Activated naive CD4-positive, alpha-beta T cell treated with anti-CD3 and anti-CD28 coated beads, Interleukin-2, amount 50 U/mL, for 72 hours (primary cell): ENCODE measurements at regions not wholly inside any gene's neighbourhood (a gene's known extent, or its start where the extent isn't known, plus 50 kb on each side); places are given as distances from the start of the nearest gene placed in this dataset.

ENCODE experiments used
- ATAC-seq, 2 donors: fragments of 150-1000 bp; cut with Tn5 transposase; 2 replicates each; pipeline ENCODE4 v1.10.0; 2021; ENCODE audit warnings: mild to moderate bottlenecking in 2 of 2, moderate library complexity in 2 of 2
- DNase-seq, 2 donors: peaks; one replicate each; pipeline ENCODE4 v3.0.0; 2021 to 2022; ENCODE audit warnings: low spot score in 2 of 2
- H3K27ac Mint-ChIP-seq, 2 donors: one replicate each; pipeline ENCODE4 v1.8.0; 2022; ENCODE audit warnings: mild to moderate bottlenecking in 2 of 2, mixed read lengths in 2 of 2
- H3K36me3 Mint-ChIP-seq, 2 donors: one replicate each; pipeline ENCODE4 v1.8.0; 2022; ENCODE audit warnings: mixed read lengths in 2 of 2
- H3K9me3 Mint-ChIP-seq, 2 donors: one replicate each; pipeline ENCODE4 v1.8.0; 2022; ENCODE audit warnings: mixed read lengths in 2 of 2

DNA sequence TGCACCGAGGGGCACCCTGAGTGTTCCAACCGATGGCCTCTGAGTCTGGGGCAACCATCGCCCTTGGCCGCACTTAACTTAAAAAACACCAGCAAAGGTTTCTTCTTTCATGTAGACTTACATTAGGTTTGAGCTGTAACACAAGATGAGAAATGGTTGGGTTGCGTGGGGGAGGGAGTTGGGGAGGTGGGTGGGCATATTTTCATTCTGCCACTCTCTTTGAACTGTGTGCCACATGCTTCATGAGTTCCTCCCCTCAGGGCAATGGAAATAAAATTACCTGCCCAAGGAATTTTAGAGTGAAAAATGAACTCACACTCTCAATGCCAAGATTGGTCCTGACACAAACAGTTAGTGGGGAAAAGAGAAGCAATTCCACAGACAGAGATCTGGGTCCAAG is 430.1 kb upstream of the USP24 start:
- Mint-ChIP-seq H3K9me3 (peaks cover 0 to 4% of the 10 kb centered on the region in 2 donors), H3K36me3 (no peaks in the 10 kb centered on the region), H3K27ac (no peak overlapping the region)
- DNase-seq, result no peak
- no peak for ATAC-seq

- Mint-ChIP-seq H3K9me3 (peaks cover 0 to 11% of the 10 kb centered on the region in 2 donors), H3K36me3 (no peaks in the 10 kb centered on the region), H3K27ac (no peak overlapping the region)
- DNase-seq (no peak), ATAC-seq (no peak)
Measured at GRCh38 chr1:55641947-55642346, 426.8 kb upstream of the USP24 start.

DNA sequence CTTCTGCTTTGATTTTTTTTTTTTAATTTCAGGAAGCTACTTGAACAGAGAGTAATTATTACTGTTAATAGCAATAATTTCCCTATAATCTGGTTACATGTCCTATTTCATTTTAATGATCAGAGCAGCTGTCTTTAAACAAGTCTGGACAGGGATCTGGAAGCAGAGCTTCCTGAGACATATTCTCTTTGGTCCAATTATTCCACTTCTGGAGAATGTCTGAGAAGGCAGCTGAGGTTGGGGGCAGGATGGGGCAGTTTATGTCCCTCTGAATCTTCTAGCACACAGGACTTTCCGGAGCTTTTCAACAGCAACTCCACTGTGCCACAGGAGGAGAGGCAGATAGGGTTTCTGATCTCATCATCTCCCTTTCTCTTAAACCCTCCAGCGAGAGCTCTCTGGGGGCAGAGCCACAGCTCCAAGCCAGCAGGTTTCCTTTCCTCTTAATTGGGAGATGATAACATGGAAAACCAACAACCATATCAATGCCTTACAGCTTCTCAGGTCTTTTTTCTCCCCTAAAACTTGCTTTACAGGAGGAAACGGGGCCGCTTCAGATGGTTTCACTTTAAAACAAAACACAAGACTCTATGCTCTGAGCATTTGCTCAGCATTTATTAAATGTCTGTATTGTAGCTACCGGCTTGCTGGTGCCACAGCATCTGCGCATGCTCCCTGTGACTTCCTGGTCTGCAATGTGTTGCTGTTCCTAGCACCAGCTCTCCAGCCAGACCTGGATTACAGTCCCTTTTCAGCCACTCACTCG is 425.7 kb upstream of the USP24 start:
- DNase-seq (no peak), ATAC-seq (peak in 1 of 2 donors; percentile 46)
- H3K27ac Mint-ChIP-seq, result no peak overlapping the region
- H3K36me3 Mint-ChIP-seq, result no peaks in the 10 kb centered on the region
- H3K9me3 Mint-ChIP-seq, result peaks cover 0 to 13% of the 10 kb centered on the region in 2 donors

DNA sequence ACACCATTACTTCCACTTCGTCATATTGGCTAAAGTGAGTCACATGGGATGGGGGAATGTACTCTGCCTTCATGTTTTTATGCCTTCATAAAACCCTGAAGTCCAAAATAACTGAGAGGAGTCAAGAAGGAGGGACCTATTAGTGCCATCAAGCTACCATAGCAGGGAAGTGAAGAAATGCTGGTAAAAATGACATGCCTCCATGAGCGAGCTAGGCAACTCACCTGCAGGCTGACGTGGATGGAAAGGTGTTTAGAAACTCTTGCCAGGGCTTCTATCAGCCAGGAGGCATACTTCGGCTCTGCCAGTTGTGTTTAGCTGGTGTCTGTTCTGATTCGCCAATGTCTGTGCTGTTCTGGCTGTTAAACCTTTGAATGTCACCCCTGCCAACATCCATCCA is 424.4 kb upstream of the USP24 start:
- no peak for ATAC-seq
- Mint-ChIP-seq H3K9me3 (peaks cover 0 to 13% of the 10 kb centered on the region in 2 donors), H3K36me3 (no peaks in the 10 kb centered on the region), H3K27ac (no peak overlapping the region)
- DNase-seq, result no peak

- H3K36me3 Mint-ChIP-seq, result no peaks in the 10 kb centered on the region
- no peak overlapping the region for H3K27ac Mint-ChIP-seq
- H3K9me3 Mint-ChIP-seq, result peaks cover 0 to 13% of the 10 kb centered on the region in 2 donors
- DNase-seq, result no peak
- ATAC-seq, result no peak
Measured at GRCh38 chr1:55639051-55639450, 423.9 kb upstream of the USP24 start.

- no peak for DNase-seq
- ATAC-seq, result no peak
- Mint-ChIP-seq H3K9me3 (peaks cover 3 to 13% of the 10 kb centered on the region in 2 donors), H3K27ac (no peak overlapping the region), H3K36me3 (no peaks in the 10 kb centered on the region)
Measured at GRCh38 chr1:55636696-55637095, 421.5 kb upstream of the USP24 start.

DNA sequence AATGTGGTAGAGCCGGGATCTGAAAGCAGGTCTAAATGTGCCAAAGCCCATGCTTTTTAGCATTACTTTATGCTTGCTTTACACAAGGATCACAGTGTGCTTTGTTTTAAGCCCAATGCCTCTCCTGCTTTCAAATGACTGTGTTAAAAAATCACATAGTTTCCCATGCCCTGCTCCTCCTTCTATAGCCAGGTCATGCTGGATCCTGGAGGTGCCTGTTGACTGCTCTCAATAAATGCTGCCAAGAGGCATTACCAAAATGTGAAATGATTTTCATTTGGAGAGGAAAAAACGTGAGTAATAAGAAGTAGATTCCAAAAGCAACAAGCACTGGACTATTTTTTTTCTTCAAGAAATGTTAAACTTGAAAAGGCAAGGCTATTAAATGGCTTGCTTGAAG is 420.7 kb upstream of the USP24 start:
- no peak for DNase-seq
- Mint-ChIP-seq H3K27ac (no peak overlapping the region), H3K9me3 (peaks cover 3 to 13% of the 10 kb centered on the region in 2 donors), H3K36me3 (no peaks in the 10 kb centered on the region)
- no peak for ATAC-seq

- H3K36me3 Mint-ChIP-seq, result no peaks in the 10 kb centered on the region
- DNase-seq (no peak), ATAC-seq (no peak)
- no peak overlapping the region for H3K27ac Mint-ChIP-seq
- peaks cover 3 to 6% of the 10 kb centered on the region in 2 donors for H3K9me3 Mint-ChIP-seq
Measured at GRCh38 chr1:55634516-55634915, 419.4 kb upstream of the USP24 start.

DNA sequence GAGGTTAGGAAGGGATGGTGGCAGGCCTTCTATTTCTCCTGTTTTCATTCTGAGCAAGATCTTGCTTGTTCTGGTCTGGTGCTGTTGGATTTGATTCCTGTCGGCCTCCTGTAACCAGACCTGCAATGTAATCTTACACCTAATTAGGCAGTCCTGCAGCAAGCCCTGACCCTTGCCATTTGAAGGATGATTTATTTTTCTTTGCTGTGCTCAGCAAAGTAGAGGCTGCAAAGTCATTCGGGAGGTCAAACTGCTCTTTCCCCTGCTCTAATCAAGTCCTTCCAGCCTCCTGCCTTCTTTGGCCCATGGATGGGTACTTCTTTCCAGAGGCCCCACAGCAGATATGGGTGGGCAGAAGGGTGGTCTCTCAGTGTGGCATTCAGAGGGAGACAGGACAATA is 417.7 kb upstream of the USP24 start:
- no peak overlapping the region for H3K27ac Mint-ChIP-seq
- H3K36me3 Mint-ChIP-seq, result no peaks in the 10 kb centered on the region
- no peak for DNase-seq
- H3K9me3 Mint-ChIP-seq, result peaks cover 3 to 6% of the 10 kb centered on the region in 2 donors
- ATAC-seq, result no peak

GRCh38 chr1:55632058-55632457 is 416.9 kb upstream of the USP24 start:
- ATAC-seq, result peak in 1 of 2 donors; percentile 86
- H3K27ac Mint-ChIP-seq, result no peak overlapping the region
- DNase-seq, result no peak
- no peaks in the 10 kb centered on the region for H3K36me3 Mint-ChIP-seq
- H3K9me3 Mint-ChIP-seq, result peaks cover 3% of the 10 kb centered on the region in 2 donors

GRCh38 chr1:55631509-55631908 is 416.3 kb upstream of the USP24 start:
- ATAC-seq, result no peak
- H3K36me3 Mint-ChIP-seq, result no peaks in the 10 kb centered on the region
- no peak for DNase-seq
- no peak overlapping the region for H3K27ac Mint-ChIP-seq
- H3K9me3 Mint-ChIP-seq, result peaks cover 0 to 3% of the 10 kb centered on the region in 2 donors

DNA sequence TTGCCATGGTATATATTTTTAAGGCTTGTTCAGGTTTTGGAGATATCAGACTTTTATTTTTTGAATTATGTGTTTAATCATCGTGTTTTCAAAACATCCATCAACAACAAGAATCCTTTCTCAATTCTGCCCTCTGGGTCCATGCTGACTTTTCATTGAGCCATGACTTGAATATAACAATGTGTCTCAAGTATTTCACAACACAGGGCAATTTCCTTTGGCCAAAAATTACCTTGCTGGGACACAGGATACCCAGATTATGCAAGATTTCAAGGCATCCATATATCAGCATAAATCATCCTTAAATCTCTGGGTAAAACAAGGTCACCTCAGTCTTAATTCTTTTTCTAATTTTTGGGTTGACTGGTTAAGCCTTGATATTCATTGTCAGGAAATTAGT is 411.2 kb upstream of the USP24 start:
- ATAC-seq (no peak), DNase-seq (no peak)
- no peak overlapping the region for H3K27ac Mint-ChIP-seq
- no peaks in the 10 kb centered on the region for H3K9me3 Mint-ChIP-seq
- no peaks in the 10 kb centered on the region for H3K36me3 Mint-ChIP-seq

- DNase-seq (no peak), ATAC-seq (no peak)
- Mint-ChIP-seq H3K36me3 (no peaks in the 10 kb centered on the region), H3K9me3 (peaks cover 0 to 2% of the 10 kb centered on the region in 2 donors), H3K27ac (no peak overlapping the region)
Measured at GRCh38 chr1:55624766-55625165, 409.6 kb upstream of the USP24 start.

- DNase-seq, result no peak
- Mint-ChIP-seq H3K36me3 (no peaks in the 10 kb centered on the region), H3K27ac (no peak overlapping the region), H3K9me3 (peaks cover 0 to 5% of the 10 kb centered on the region in 2 donors)
- ATAC-seq, result no peak
Measured at GRCh38 chr1:55623311-55623710, 408.1 kb upstream of the USP24 start.

DNA sequence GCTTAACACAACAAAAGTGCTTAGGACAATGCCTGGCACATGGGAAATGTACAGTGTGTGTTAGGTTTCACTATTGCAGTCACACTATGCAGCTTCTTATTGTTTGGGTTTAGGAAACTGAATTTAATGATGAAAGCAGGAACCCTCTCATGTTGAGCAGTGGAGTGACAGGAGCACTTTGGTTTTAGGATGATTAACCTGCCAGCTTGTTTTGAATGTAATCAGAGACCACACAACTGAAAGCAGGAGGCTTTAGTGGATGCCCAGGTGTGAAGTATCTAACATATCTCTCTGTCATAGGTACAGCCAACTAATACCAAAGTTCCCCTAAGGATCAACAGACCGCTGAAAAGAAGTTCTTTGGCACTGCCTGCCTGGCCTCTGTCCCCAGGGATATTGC is 406.9 kb upstream of the USP24 start:
- peaks cover 0 to 5% of the 10 kb centered on the region in 2 donors for H3K9me3 Mint-ChIP-seq

GRCh38 chr1:55618199-55618598 is 403.0 kb upstream of the USP24 start:
- peaks cover 5 to 6% of the 10 kb centered on the region in 2 donors for H3K9me3 Mint-ChIP-seq
- DNase-seq, result no peak

More for the DNA sequence above, 406.9 kb upstream of the USP24 start:
- no peak for DNase-seq
- ATAC-seq, result no peak
- Mint-ChIP-seq H3K27ac (no peak overlapping the region), H3K36me3 (no peaks in the 10 kb centered on the region)

GRCh38 chr1:55617288-55617982 is 402.3 kb upstream of the USP24 start:
- no peak for ATAC-seq
- Mint-ChIP-seq H3K9me3 (peaks cover 5 to 6% of the 10 kb centered on the region in 2 donors), H3K36me3 (peaks cover 0 to 5% of the 10 kb centered on the region in 2 donors), H3K27ac (no peak overlapping the region)
- no peak for DNase-seq

More at GRCh38 chr1:55618199-55618598, 403.0 kb upstream of the USP24 start:
- no peak for ATAC-seq
- H3K36me3 Mint-ChIP-seq, result peaks cover 0 to 5% of the 10 kb centered on the region in 2 donors
- H3K27ac Mint-ChIP-seq, result no peak overlapping the region

DNA sequence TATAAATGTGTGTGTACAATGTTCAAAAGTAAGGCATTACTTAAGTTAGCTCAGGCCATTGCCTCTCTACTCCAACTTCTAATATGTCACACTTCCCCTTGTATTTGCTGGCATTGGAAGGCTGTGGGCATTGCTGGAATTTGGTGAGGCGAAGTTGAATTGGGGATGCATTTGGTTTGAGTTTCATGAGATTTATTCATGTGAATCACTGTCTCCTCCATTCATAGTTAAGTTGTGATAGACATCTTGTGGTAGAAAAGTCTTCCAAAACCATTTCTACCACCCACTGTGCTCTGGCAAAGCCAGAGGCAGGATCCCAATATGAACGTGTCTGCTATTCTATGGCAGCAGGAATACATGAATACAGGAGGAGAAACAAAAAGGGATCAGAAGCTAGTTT is 397.8 kb upstream of the USP24 start:
- H3K27ac Mint-ChIP-seq, result no peak overlapping the region
- ATAC-seq, result no peak
- H3K36me3 Mint-ChIP-seq, result peaks cover 0 to 5% of the 10 kb centered on the region in 2 donors
- peaks cover 0 to 6% of the 10 kb centered on the region in 2 donors for H3K9me3 Mint-ChIP-seq
- no peak for DNase-seq
